ENCODE measurements at regions not wholly inside any gene's neighbourhood (a gene's known extent, or its start where the extent isn't known, plus 50 kb on each side); places are given as distances from the start of the nearest gene placed in this dataset.

- DNase-seq (ENCODE audit: extremely low spot score, unreplicated experiment), result no peak
- no peak for TF ChIP-seq CTCF (IDR thresholded peaks at IDR 0.05)
- H3K27ac Mint-ChIP-seq (ENCODE audit: unreplicated experiment), result no peak overlapping the region
- H3K4me1 Mint-ChIP-seq (ENCODE audit: unreplicated experiment), result no peaks in the 10 kb centered on the region
- no peaks in the 10 kb centered on the region for H3K9me3 Mint-ChIP-seq (ENCODE audit: unreplicated experiment)
- H3K4me3 Mint-ChIP-seq (ENCODE audit: unreplicated experiment), result no peak overlapping the region
- peaks cover 51% of the 10 kb centered on the region for H3K27me3 Mint-ChIP-seq (ENCODE audit: unreplicated experiment)
- H3K36me3 Mint-ChIP-seq (ENCODE audit: unreplicated experiment), result no peaks in the 10 kb centered on the region
Observed at GRCh38 chr7:106512217-106512616, 148.7 kb downstream of the CCDC71L start.

GRCh38 chr7:106504645-106505044 lies 156.3 kb downstream of the CCDC71L start:
- Mint-ChIP-seq H3K27me3 (ENCODE audit: unreplicated experiment) (peaks cover 25% of the 10 kb centered on the region), H3K4me3 (ENCODE audit: unreplicated experiment) (no peak overlapping the region), H3K27ac (ENCODE audit: unreplicated experiment) (no peak overlapping the region), H3K9me3 (ENCODE audit: unreplicated experiment) (no peaks in the 10 kb centered on the region), H3K36me3 (ENCODE audit: unreplicated experiment) (no peaks in the 10 kb centered on the region), H3K4me1 (ENCODE audit: unreplicated experiment) (peaks cover 9% of the 10 kb centered on the region)
- TF ChIP-seq CTCF (IDR thresholded peaks at IDR 0.05), result no peak
- no peak for DNase-seq (ENCODE audit: extremely low spot score, unreplicated experiment)

GRCh38 chr7:106504207-106504606 lies 156.8 kb downstream of the CCDC71L start:
- no peak for DNase-seq (ENCODE audit: extremely low spot score, unreplicated experiment)
- Mint-ChIP-seq H3K4me3 (ENCODE audit: unreplicated experiment) (no peak overlapping the region), H3K27me3 (ENCODE audit: unreplicated experiment) (peaks cover 23% of the 10 kb centered on the region), H3K27ac (ENCODE audit: unreplicated experiment) (no peak overlapping the region), H3K36me3 (ENCODE audit: unreplicated experiment) (no peaks in the 10 kb centered on the region), H3K9me3 (ENCODE audit: unreplicated experiment) (no peaks in the 10 kb centered on the region), H3K4me1 (ENCODE audit: unreplicated experiment) (peaks cover 9% of the 10 kb centered on the region)
- TF ChIP-seq CTCF (IDR thresholded peaks at IDR 0.05), result no peak

- Mint-ChIP-seq H3K4me1 (ENCODE audit: unreplicated experiment) (peaks cover 9% of the 10 kb centered on the region), H3K27me3 (ENCODE audit: unreplicated experiment) (peaks cover 21% of the 10 kb centered on the region)
- DNase-seq (ENCODE audit: extremely low spot score, unreplicated experiment), result no peak
Observed at GRCh38 chr7:106503626-106504025, 157.3 kb downstream of the CCDC71L start.

More at GRCh38 chr7:106503626-106504025, 157.3 kb downstream of the CCDC71L start:
- TF ChIP-seq CTCF (IDR thresholded peaks at IDR 0.05), result no peak
- H3K9me3 Mint-ChIP-seq (ENCODE audit: unreplicated experiment), result no peaks in the 10 kb centered on the region
- no peaks in the 10 kb centered on the region for H3K36me3 Mint-ChIP-seq (ENCODE audit: unreplicated experiment)
- no peak overlapping the region for H3K4me3 Mint-ChIP-seq (ENCODE audit: unreplicated experiment)
- no peak overlapping the region for H3K27ac Mint-ChIP-seq (ENCODE audit: unreplicated experiment)
